SK-N-MC (cell line): ENCODE measurements at regions not wholly inside any gene's neighbourhood (a gene's known extent, or its start where the extent isn't known, plus 50 kb on each side); places are given as distances from the start of the nearest gene placed in this dataset.

Experiments used
- EZH2 ChIP-seq: fragments of 200-600 bp; sonication (generic); IDR thresholded peaks from one replicate; pipeline ENCODE4 v1.6.1; 2017; ENCODE audit warnings: antibody characterized with exemption
- POLR2AphosphoS5 ChIP-seq: IDR thresholded peaks from 2 replicates; pipeline ENCODE4 v1.6.1; 2012; ENCODE audit warnings: mild to moderate bottlenecking, low read depth, low read length, borderline replicate concordance

DNA sequence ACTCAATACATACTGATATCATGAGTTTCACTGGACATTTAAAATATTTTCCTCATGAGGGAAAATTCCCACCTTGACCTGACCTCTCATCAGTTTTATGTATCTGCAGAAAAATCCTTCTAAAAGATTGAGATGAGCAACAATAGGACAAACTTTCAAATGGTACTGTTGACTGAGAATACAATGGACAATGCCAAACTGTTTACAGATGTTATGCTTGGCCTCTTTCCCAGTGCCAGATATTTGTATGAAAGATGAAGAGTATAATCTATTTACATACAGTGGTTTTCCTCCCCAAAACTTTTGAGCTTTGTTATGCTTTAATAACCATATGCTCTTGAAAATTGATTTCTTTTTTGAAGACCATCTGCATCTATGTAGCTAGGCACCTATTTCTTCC lies 245.1 kb upstream of the RSPO3 start:
- no peak for TF ChIP-seq POLR2AphosphoS5
- no peak for TF ChIP-seq EZH2
